ENCODE measurements at regions not wholly inside any gene's neighbourhood (a gene's known extent, or its start where the extent isn't known, plus 50 kb on each side); places are given as distances from the start of the nearest gene placed in this dataset.

GRCh38 chr3:141421186-141421585 is 52.9 kb downstream of the ZBTB38 start:
- Histone ChIP-seq H3K4me2 (ENCODE audit: low read depth, low read length) (no peak overlapping the region), H3K27ac (ENCODE audit: extremely low read length, insufficient read depth, low read length) (no peak overlapping the region)
- POLR2A ChIA-PET = interaction anchor here (1.1 to 1.7 kb wide), 2 partner anchors 9 to 10 kb away, joined by 3 to 6 read pairs; no protein-coding TSS in a partner anchor

More at GRCh38 chr3:141421186-141421585, 52.9 kb downstream of the ZBTB38 start:
- H3K9me3 ChIP-seq (ENCODE audit: low read length) = no peaks in the 10 kb centered on the region
- TF ChIP-seq MYNN (CRISPR knock-in tag; IDR thresholded peaks at IDR 0.05; ENCODE audit: low read depth) (no peak), ZNF598 (CRISPR knock-in tag; IDR thresholded peaks at IDR 0.05; ENCODE audit: borderline replicate concordance) (no peak), ZNF737 (CRISPR knock-in tag; IDR thresholded peaks at IDR 0.05; ENCODE audit: borderline replicate concordance) (no peak), ZNF121 (CRISPR knock-in tag; IDR thresholded peaks at IDR 0.05) (0 out of 2 replicates have a peak, but pooled peaks have one; percentile 28), FOXA3 (CRISPR knock-in tag; IDR thresholded peaks at IDR 0.05) (no peak), ATF4 (CRISPR knock-in tag; IDR thresholded peaks at IDR 0.05) (no peak), HBP1 (CRISPR knock-in tag; IDR thresholded peaks at IDR 0.05; ENCODE audit: low read depth) (no peak), MED1 (CRISPR knock-in tag; IDR thresholded peaks at IDR 0.05) (no peak), TP53 (CRISPR knock-in tag; conservative IDR thresholded peaks at IDR 0.05) (no peak)
- 97% methylated on average over 2 of the region's 2 CpGs for WGBS (ENCODE audit: low lambda C conversion rate)
- no peak overlapping the region for H3K4me3 ChIP-seq (replicated peaks in 1 of 3; ENCODE audit: insufficient read depth in 1 of 3, low read depth in 2 of 3, low read length in 3 of 3)
- no TSS peak for BruUV-seq (replicated peaks)
- CTCF ChIA-PET (ENCODE audit: low intra/inter-chr PET ratio, low total read pairs) = no interaction called here
- ATAC-seq = no peak
- H3K36me3 ChIP-seq (replicated peaks in 1 of 2; ENCODE audit: control insufficient read depth in 1 of 2, insufficient read depth in 2 of 2, low read length in 2 of 2) = peaks cover 8 to 60% of the 10 kb centered on the region in 2 experiments; a peak in 4 of 5 replicates
- FAIRE-seq = no peak
- in situ Hi-C loops (cut with HindIII; ENCODE audit: extremely low pct_ligation_motif_present, low pct_unique_long_range_greater_than_20kb) (no loop called here), intact Hi-C loops (cut with micrococcal nuclease; ENCODE audit: unreplicated experiment) (no loop called here)
- peaks cover 21% of the 10 kb centered on the region for H3K4me1 ChIP-seq (ENCODE audit: insufficient read depth, low read length)
- H3K79me2 ChIP-seq (ENCODE audit: insufficient read depth, low read length) = peaks cover 7% of the 10 kb centered on the region
- no peaks in the 10 kb centered on the region for H3K27me3 ChIP-seq (ENCODE audit: control insufficient read depth in 1 of 2, insufficient read depth in 2 of 2, low read length in 2 of 2)
- no peaks in the 10 kb centered on the region for H4K20me1 ChIP-seq (ENCODE audit: insufficient read depth, low read length)
- no peak overlapping the region for H2AFZ ChIP-seq (ENCODE audit: low read length)
- no peak for DNase-seq (ENCODE audit: low spot score)
- no peak overlapping the region for H3K9ac ChIP-seq (ENCODE audit: insufficient read depth, low read depth, low read length)

Measured in HepG2 (cell line).